ENCODE measurements at regions not wholly inside any gene's neighbourhood (a gene's known extent, or its start where the extent isn't known, plus 50 kb on each side); places are given as distances from the start of the nearest gene placed in this dataset.

DNA sequence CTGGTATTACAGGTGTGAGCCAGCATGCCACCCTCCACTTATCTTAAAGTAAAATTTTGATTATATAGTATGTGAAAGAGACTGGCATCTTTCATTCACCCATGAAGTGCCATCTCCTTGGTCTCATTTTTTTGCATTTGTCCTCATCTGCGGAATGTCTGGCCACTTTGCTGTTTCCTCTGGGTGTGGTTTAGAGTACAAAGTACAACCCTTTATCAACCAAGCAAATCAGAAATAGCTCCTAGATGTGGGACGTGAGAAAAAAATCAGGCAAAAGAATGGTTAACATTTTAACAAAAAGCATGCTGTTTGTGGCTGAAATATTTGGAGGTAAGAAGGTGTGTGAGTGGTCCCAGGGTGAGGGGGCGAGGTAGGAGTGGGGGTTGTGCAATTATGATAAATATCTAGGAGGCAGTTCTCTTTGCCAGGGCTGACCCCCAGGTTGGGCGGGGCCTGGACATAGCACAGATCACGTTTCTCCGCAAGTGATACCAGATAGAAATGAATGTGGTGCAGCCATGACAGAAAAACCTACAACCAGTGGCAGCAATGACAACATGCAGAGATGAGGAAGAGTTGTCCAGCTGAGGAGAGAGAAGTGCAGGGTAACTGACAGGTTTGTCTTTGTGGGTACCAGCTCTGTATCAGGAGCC lies 115.8 kb upstream of the SERTAD2 start:
- Histone ChIP-seq H3K4me1 (ENCODE audit: insufficient read depth, low read length) (no peaks in the 10 kb centered on the region), H4K20me1 (ENCODE audit: control insufficient read depth, insufficient read depth, insufficient read length) (no peaks in the 10 kb centered on the region), H3K9ac (ENCODE audit: extremely low read depth, insufficient read length, low read length) (no peak overlapping the region), H3K18ac (ENCODE audit: insufficient read length, low read depth, low read length) (no peak overlapping the region), H4K8ac (replicated peaks; ENCODE audit: insufficient read length, low read depth, low read length) (no peak overlapping the region), H3K23me2 (ENCODE audit: insufficient read length, low read depth, low read length, poor library complexity, severe bottlenecking) (peaks cover 5% of the 10 kb centered on the region), H3K4ac (ENCODE audit: low read depth, low read length) (no peak overlapping the region), H2BK15ac (ENCODE audit: low read depth, low read length) (no peak overlapping the region), H3T11ph (ENCODE audit: low read length) (no peak overlapping the region), H2AFZ (ENCODE audit: low read length) (no peak overlapping the region), H2AK5ac (ENCODE audit: insufficient read length, low read length) (no peak overlapping the region), H3K79me1 (ENCODE audit: insufficient read depth, low read depth, low read length, poor library complexity, severe bottlenecking) (no peaks in the 10 kb centered on the region), H3K27ac (ENCODE audit: insufficient read length, low read depth, low read length) (no peak overlapping the region), H3K23ac (ENCODE audit: insufficient read length, low read depth, low read length) (no peak overlapping the region), H3K79me2 (ENCODE audit: insufficient read depth, low read length) (no peaks in the 10 kb centered on the region), H2BK120ac (ENCODE audit: low read depth, low read length, poor library complexity, severe bottlenecking) (no peak overlapping the region), H3K4me2 (ENCODE audit: insufficient read depth, insufficient read length, low read length) (no peak overlapping the region), H2BK5ac (ENCODE audit: insufficient read length, low read length) (no peak overlapping the region), H3K9me3 (ENCODE audit: control insufficient read depth, low read depth, low read length) (no peaks in the 10 kb centered on the region), H4K91ac (ENCODE audit: insufficient read length, low read depth, low read length) (no peak overlapping the region), H2BK20ac (ENCODE audit: low read depth, low read length, poor library complexity, severe bottlenecking) (no peak overlapping the region), H3K27me3 (ENCODE audit: insufficient read depth, low read length) (peaks cover 8% of the 10 kb centered on the region), H3K56ac (ENCODE audit: insufficient read length, low read depth, low read length) (no peak overlapping the region), H4K5ac (ENCODE audit: insufficient read length, low read depth, low read length) (no peak overlapping the region), H3K14ac (ENCODE audit: insufficient read depth, low read length) (no peak overlapping the region), H2BK12ac (ENCODE audit: insufficient read length, low read depth, low read length) (no peak overlapping the region)
- WGBS (ENCODE audit: extremely low coverage, insufficient read length, low lambda C conversion rate), result no CpG with 5 or more reads among the region's 6 CpGs
- H3K36me3 Mint-ChIP-seq (ENCODE audit: insufficient read depth in 1 of 3, low read depth in 3 of 3), result no peaks in the 10 kb centered on the region
- H3K4me3 Mint-ChIP-seq, result peak overlapping the region in 1 of 2 experiments; percentile 10; a peak in 1 of 5 replicates
- no peak for DNase-seq
- no peak overlapping the region for H3K27ac Mint-ChIP-seq
- H3K4me1 Mint-ChIP-seq, result peaks cover 15 to 30% of the 10 kb centered on the region in 2 experiments
- TF ChIP-seq CTCF (conservative IDR thresholded peaks at IDR 0.05), result no peak
- H3K27me3 Mint-ChIP-seq (ENCODE audit: low read depth), result peaks cover 68% of the 10 kb centered on the region
- H3K9me3 Mint-ChIP-seq, result peaks cover 0 to 3% of the 10 kb centered on the region in 2 experiments; a peak in 2 of 5 replicates

Measured in H9 (cell line).